Activated CD8-positive, alpha-beta T cell treated with anti-CD3 and anti-CD28 coated beads for 36 hours (primary cell): ENCODE measurements at regions not wholly inside any gene's neighbourhood (a gene's known extent, or its start where the extent isn't known, plus 50 kb on each side); places are given as distances from the start of the nearest gene placed in this dataset.

Source experiments
- ATAC-seq: fragments of 200-7000 bp; cut with Tn5 transposase; one replicate; pipeline ENCODE4 v1.10.0; 2021; ENCODE audit warnings: mild to moderate bottlenecking, moderate library complexity
- CTCF ChIA-PET: fragments of 350-600 bp; sonication (Branson Sonifier 250); formaldehyde crosslinking; loops from one replicate; lab custom pipeline; 2021; ENCODE audit warnings: antibody characterized with exemption; lab: Charles Lee
- POLR2A ChIA-PET: fragments of 350-600 bp; sonication (Branson Sonifier 250); formaldehyde crosslinking; loops from one replicate; lab custom pipeline; 2021; ENCODE audit warnings: antibody characterized with exemption; lab: Charles Lee
- DNase-seq: peaks from one replicate; pipeline ENCODE4 v3.0.0-alpha.2; 2020
- H3K27ac Mint-ChIP-seq: one replicate; pipeline ENCODE4 v1.8.0; 2021; ENCODE audit warnings: mild to moderate bottlenecking, mixed read lengths
- H3K27me3 Mint-ChIP-seq: one replicate; pipeline ENCODE4 v1.8.0; 2021; ENCODE audit warnings: mixed read lengths
- H3K36me3 Mint-ChIP-seq: one replicate; pipeline ENCODE4 v1.8.0; 2021; ENCODE audit warnings: low read depth, mixed read lengths
- H3K4me1 Mint-ChIP-seq: one replicate; pipeline ENCODE4 v1.8.0; 2021; ENCODE audit warnings: low read depth, mixed read lengths
- H3K4me3 Mint-ChIP-seq: one replicate; pipeline ENCODE4 v1.8.0; 2021; ENCODE audit warnings: mild to moderate bottlenecking, moderate library complexity, mixed read lengths
- H3K9me3 Mint-ChIP-seq: one replicate; pipeline ENCODE4 v1.8.0; 2021; ENCODE audit warnings: mixed read lengths
- CTCF ChIP-seq: fragments of 200-600 bp; IDR thresholded peaks from one replicate; pipeline ENCODE4 v1.8.0; 2022; ENCODE audit warnings: antibody characterized with exemption, mild to moderate bottlenecking
- intact Hi-C: fragments of 100-400 bp; cut with micrococcal nuclease; formaldehyde crosslinking; loops from one replicate; pipeline ENCODE4 v1.10.0; 2022

GRCh38 chr16:64019339-64019738 is 1102.5 kb downstream of the CDH11 start:
- ATAC-seq (no peak), DNase-seq (no peak)
- ChIA-PET CTCF (no interaction called here), POLR2A (no interaction called here)
- TF ChIP-seq CTCF, result no peak
- Mint-ChIP-seq H3K4me3 (no peak overlapping the region), H3K27ac (no peak overlapping the region), H3K27me3 (no peaks in the 10 kb centered on the region), H3K4me1 (no peaks in the 10 kb centered on the region), H3K36me3 (no peaks in the 10 kb centered on the region), H3K9me3 (peaks cover 12% of the 10 kb centered on the region)
- intact Hi-C loops, result no loop called here

GRCh38 chr16:64017796-64018195 is 1104.1 kb downstream of the CDH11 start:
- Mint-ChIP-seq H3K9me3 (peaks cover 15% of the 10 kb centered on the region), H3K27ac (no peak overlapping the region), H3K4me3 (no peak overlapping the region), H3K36me3 (no peaks in the 10 kb centered on the region), H3K27me3 (no peaks in the 10 kb centered on the region), H3K4me1 (no peaks in the 10 kb centered on the region)
- ChIA-PET POLR2A (no interaction called here), CTCF (no interaction called here)
- intact Hi-C loops, result no loop called here
- ATAC-seq, result no peak
- no peak for DNase-seq
- TF ChIP-seq CTCF, result no peak

GRCh38 chr16:64013856-64014255 is 1108.0 kb downstream of the CDH11 start:
- H3K4me1 Mint-ChIP-seq, result no peaks in the 10 kb centered on the region
- H3K27me3 Mint-ChIP-seq, result no peaks in the 10 kb centered on the region
- peaks cover 28% of the 10 kb centered on the region for H3K9me3 Mint-ChIP-seq
- DNase-seq (no peak), ATAC-seq (no peak)
- H3K4me3 Mint-ChIP-seq, result no peak overlapping the region
- H3K36me3 Mint-ChIP-seq, result no peaks in the 10 kb centered on the region
- POLR2A ChIA-PET, result no interaction called here
- no peak for TF ChIP-seq CTCF
- no peak overlapping the region for H3K27ac Mint-ChIP-seq
- CTCF ChIA-PET, result no interaction called here
- intact Hi-C loops, result no loop called here

- ChIA-PET CTCF (no interaction called here), POLR2A (no interaction called here)
- no peak overlapping the region for H3K4me3 Mint-ChIP-seq
- no peak overlapping the region for H3K27ac Mint-ChIP-seq
- no peak for DNase-seq
- TF ChIP-seq CTCF, result no peak
- no peaks in the 10 kb centered on the region for H3K27me3 Mint-ChIP-seq
- H3K9me3 Mint-ChIP-seq, result peaks cover 30% of the 10 kb centered on the region
- H3K36me3 Mint-ChIP-seq, result no peaks in the 10 kb centered on the region
- intact Hi-C loops, result no loop called here
- no peaks in the 10 kb centered on the region for H3K4me1 Mint-ChIP-seq
- ATAC-seq, result no peak
These were observed 1109.7 kb downstream of the CDH11 start for GRCh38 chr16:64012166-64012565.

GRCh38 chr16:64011650-64012049 is 1110.2 kb downstream of the CDH11 start:
- no peaks in the 10 kb centered on the region for H3K36me3 Mint-ChIP-seq
- no peak for DNase-seq
- H3K9me3 Mint-ChIP-seq, result peaks cover 30% of the 10 kb centered on the region
- H3K4me1 Mint-ChIP-seq, result no peaks in the 10 kb centered on the region
- ChIA-PET POLR2A (no interaction called here), CTCF (no interaction called here)
- no peak overlapping the region for H3K4me3 Mint-ChIP-seq
- TF ChIP-seq CTCF, result no peak
- intact Hi-C loops, result no loop called here
- H3K27ac Mint-ChIP-seq, result no peak overlapping the region
- ATAC-seq, result no peak
- no peaks in the 10 kb centered on the region for H3K27me3 Mint-ChIP-seq
